ENCODE measurements at regions not wholly inside any gene's neighbourhood (a gene's known extent, or its start where the extent isn't known, plus 50 kb on each side); places are given as distances from the start of the nearest gene placed in this dataset.

DNA sequence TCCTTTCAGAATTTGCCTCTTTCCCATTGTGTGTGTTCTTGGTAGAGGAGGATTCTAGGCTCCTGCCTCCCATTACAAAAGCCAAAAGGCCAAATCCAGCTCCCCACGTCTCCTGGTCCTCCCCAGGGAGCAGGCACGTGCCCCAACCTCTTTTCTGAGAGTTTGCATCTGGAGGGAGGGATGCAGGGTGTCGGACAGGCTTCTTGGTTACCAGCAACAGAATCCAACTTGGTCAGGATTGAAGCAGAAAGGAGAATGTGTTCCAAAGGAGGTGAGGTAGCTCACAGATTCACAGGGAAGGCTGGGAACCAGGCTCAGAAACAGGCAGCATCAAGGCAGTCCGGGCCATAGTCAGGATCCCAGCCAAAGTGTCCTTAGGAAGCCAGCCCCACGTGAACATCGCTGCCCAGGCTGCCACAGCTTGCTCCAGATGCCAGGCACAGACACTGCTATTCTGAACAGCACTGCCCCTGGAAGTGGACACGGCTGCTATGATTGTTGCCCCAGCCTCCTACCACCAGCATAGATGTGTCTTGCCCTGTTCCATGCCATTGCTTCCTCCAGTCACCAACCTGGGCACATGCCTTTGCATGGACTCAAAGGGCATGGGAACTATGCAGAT, 264.2 kb upstream of the ZMIZ1 start:
- DNase-seq (ENCODE audit: low read depth): no peak

DNA sequence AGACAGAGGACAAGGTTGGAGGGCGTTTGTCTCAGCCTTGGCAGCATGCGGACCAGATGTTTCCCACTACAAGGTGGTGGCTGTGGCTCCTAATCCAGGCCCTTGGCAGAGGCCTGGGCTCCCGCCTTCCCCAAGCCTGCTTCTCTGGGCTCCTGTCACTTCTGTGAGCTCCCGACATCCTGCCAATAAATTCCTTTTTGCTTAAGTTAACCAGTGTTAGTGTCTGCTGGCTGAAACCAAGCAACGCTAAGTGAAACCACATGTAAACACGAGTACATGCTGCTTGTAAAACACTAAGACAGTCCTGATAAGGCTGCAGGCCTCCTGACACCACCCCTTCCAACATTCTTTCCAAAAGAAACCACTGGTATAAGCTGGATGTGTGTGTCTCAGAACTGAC, 263.6 kb upstream of the ZMIZ1 start:
- DNase-seq (ENCODE audit: low read depth): no peak

- DNase-seq (ENCODE audit: low read depth): no peak
These were observed 262.0 kb upstream of the ZMIZ1 start for GRCh38 chr10:78806681-78807221.

DNA sequence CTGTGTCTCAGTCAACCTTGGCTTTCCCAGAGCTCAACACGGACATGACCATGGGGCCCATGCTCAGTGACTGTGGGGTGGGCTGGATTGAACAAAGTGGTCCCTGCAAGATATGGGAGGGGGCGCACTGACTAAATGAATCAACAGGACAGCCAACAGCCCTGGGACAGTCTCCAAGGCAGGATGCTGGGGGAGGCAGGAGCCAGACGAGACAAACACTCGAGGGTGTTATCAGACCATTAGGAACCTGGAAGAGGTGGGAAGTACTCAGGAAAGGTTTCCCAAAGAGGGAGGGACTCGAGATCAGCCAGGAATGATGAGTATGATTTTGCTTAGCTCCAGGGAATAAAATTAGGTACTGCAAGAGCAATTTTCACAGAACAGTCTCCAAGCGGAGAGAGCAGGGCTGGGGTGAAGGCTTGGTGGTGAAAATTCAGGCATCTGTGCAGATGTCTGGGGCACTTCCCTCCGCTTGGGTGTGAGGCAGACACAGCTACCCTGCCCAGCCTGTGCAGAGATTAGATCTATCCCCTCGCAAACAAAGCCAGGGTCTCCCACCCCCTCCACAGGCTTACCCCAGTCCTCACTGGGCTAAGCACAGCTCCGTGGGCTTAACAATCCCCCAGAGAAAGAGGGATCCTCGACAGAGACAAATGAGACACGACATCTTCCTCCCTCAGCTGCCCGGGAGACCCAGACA, 261.1 kb upstream of the ZMIZ1 start:
- no peak for DNase-seq (ENCODE audit: low read depth)

GRCh38 chr10:78808286-78808685, 260.5 kb upstream of the ZMIZ1 start:
- no peak for DNase-seq (ENCODE audit: low read depth)

DNA sequence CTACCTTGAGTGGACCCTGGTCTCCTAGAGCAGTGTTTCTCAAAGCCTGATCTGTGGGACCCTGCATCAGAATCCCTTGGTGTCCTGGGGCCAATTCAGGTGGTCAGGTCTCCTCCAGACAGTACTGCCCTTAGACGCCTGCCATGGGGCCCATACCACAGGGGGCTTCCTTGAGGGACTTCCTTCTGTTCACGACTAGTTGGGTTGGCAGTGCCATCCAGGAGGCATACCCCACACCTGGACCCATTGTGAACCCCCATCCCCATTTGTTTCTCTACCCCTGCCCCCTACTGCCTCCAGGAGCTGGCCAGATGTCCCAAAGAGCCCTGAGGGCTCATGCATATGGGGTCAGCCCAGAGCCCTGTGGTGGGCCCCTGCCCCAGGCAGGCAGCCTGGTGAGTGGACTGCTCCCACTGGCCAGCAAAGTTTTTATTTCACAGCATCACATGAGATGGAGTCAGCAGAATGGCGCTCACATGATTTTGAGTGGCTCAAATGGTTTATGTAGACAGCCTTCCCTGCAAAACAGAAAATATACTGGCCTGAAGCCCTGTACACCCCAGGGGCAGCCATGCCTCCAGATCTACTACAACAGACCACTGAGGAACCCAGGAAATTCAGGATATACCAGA, 259.9 kb upstream of the ZMIZ1 start:
- DNase-seq (ENCODE audit: low read depth): no peak

GRCh38 chr10:78811174-78811573, 257.6 kb upstream of the ZMIZ1 start:
- no peak for DNase-seq (ENCODE audit: low read depth)

DNA sequence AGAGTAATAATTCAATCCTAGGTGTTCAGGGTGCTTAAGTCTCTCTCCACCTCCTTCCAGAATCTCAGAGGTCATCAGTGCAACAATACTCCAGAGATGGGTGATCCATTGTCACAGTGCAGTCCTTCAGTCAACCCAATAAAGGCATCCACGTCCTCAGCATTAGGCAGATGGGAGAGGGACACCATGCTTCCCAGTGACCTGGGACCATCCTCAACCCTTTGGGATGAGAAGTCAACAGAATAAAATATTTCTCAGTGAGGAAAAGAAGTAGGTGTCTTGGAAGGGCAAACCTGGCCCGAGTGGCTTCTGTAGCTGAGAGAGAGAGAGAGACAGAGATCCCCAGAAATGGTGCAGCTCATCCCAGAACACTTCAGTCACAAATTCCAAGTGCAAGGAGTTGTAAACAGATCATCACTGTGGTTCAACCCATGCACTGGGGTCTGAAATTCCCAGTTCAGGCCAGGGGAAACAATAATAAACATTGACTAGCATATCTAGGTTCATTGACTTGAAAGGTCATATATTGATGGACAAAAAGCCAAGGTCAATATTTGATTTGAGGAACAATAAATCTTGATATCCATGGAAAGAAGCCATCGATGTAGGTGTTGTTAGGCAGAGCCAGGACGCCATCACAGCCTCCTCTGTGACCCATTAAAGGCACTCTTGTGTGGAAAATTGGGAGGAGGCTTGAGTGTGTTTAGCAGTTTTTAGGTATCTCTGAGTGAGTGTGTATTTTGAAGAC, 256.0 kb upstream of the ZMIZ1 start:
- no peak for DNase-seq (ENCODE audit: low read depth)

DNA sequence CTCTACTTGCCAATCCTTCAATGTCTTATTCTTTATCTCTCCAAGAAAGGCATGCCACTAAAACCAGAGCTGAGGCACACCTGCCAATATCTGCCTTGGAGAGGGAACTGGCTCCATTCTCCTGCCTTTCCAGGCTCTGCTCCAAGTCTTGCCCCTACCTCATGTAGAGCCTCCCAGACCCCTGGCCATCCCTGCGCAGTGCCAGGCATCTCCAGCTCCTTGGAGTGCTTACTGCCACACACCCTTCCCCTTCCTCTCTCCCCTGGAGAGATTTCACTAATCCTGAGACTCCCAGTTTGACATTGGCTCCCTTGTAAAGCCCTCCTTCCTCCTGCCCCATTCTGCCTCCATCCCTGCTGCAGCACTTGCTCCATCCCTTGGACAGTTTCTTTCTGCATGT, 255.2 kb upstream of the ZMIZ1 start:
- no peak for DNase-seq (ENCODE audit: low read depth)

DNA sequence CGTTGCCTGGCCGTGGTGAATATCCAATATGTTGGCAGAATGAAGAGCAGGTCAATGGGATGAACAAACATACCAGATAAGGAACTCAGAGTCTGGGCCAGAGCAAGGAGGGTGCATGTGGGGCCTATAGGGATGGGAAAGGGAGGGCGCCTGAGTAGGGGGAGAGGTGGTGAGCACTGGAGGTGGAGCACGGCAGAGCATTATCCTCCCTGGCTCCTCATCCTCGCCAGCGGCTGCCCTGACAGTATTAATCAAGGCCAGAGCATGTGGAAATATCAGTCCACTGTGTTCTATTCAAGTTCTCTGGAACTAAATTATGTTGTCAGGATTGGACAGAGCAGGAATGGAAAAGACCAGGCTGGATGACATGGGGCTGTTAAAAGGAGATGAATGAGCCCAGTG, 254.8 kb upstream of the ZMIZ1 start:
- no peak for DNase-seq (ENCODE audit: low read depth)

- no peak for DNase-seq (ENCODE audit: low read depth)
These were observed 254.4 kb upstream of the ZMIZ1 start for GRCh38 chr10:78814407-78814806.

GRCh38 chr10:78815702-78816334, 252.9 kb upstream of the ZMIZ1 start:
- DNase-seq (ENCODE audit: low read depth): no peak

DNA sequence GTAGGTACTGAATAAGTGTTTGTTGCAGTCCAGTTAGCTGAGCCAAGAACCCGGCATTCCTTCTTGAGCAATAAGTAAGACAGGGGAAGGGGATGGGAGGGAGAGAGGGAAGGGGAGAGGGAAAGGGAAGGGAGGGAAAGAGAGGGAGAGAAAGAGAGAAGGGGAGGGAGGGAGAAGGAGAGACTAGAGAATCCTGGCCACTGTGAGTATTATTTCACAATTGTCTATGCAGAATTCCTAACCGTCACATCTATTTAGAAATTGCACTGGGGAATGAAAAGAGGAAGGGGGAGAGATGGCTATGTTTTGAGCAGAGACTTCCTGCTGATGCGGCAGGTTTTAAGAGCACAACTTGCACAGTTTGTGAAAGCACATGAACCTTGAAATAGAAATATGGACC, 251.4 kb upstream of the ZMIZ1 start:
- DNase-seq (ENCODE audit: low read depth): no peak

DNA sequence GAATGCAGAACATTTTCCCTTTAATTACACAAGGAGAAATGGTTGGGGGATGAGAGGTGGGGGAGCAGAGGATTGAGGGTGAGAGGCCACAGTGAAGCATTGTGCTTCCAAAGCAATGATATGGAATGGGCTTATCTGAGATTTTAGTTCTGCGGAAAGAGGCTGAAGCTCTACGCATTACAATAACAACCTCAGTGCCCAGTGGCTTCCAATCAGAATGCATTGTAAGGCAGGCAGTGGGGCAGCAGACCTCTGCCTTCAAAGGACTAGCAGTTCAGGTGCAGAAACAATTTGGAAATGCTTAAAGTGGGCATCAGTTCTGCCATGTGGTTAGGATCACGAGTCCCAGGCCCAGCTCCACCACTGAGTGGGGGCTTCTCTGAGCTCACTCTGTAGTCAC, 251.0 kb upstream of the ZMIZ1 start:
- DNase-seq (ENCODE audit: low read depth): no peak

DNA sequence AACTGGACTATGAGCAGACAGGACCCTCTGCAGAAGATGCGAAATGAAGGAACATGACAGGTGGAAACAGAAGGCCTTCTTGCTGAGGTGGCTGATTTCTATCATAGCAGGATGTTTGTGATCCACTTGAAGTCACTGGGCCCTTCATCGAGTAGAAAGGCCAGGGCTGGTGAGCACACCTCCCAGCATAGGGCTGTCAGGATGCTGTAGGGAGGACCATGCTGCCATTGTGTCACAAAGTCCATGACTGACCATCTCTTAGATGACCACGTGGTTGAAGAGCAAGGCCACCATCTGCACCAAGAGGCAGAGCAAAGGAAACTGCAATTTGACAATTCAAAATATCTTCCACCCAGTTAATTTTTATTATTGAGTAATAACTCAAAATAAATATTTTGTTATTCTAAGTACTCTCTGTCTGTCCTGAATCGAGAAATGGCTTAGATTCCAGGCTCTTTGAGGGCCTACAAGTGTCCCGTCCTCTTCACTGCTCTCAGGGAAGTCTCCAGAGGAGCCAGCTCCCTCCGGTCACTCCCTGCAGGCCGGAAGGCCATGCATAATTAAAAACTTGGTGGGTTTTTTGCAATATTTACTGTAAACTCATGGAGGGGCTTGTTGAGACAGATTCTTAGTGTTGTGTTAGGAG, 249.3 kb upstream of the ZMIZ1 start:
- DNase-seq (ENCODE audit: low read depth): no peak

DNA sequence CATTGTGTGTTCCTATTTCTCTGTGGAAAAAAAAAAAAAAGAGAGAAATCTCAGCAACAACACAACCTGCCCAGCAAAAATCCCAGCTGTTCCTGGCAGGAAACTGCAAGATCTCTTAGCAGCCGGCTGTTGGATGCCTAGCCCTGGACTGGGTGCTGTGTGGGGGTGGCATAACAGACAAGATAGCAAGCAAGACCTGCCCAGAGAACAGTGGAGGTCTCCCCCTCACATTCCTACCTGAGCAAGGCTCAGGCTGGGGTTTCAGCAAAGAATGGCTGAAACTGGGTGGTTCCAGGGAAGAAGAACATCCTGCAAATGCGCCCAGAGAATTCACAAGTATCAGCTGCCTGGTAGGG, 248.8 kb upstream of the ZMIZ1 start:
- no peak for DNase-seq (ENCODE audit: low read depth)

- DNase-seq (ENCODE audit: low read depth): no peak
These were observed 247.7 kb upstream of the ZMIZ1 start for GRCh38 chr10:78821052-78821451.

DNA sequence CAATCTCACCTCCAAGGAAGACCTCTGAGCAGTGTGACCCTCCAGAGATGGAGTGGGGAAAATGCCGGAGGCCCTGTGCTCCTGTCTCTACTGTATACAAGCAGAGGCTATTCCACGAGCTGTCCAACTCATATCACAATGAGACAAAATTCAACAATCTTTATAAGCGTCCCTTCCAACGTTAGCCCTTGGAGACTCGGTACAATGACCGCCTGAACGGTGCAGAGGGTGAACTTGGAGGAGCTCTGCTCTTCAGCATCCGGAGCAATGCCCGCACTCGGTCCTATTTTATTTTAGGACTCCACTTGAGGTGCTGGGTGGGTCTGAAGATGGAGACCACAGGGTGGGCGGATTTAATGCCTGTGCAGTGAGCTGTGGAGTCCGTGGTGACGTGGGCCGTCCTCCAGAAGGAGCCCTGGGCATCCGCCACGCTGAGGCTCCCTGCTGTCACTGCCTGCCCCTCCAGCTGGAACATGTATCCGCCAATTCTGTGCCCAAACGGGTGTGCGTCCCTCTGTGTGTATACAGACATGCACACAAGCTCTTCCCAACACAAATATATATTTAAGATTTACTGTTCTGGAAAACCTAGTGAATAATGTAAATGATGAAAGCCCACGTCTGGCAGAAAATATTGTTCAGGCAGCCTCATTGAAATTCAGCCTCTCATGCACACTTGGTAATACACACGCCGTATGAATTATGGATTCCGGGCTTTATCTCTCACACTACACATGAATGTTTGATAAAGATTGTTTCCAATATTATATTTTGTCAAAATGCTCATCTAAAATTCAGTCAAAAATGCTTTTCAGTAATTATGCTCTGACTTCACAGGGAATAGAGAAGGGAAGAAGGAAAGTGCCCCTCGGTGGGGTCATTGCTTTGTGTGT, 239.9 kb upstream of the ZMIZ1 start:
- DNase-seq (ENCODE audit: low read depth): no peak

DNA sequence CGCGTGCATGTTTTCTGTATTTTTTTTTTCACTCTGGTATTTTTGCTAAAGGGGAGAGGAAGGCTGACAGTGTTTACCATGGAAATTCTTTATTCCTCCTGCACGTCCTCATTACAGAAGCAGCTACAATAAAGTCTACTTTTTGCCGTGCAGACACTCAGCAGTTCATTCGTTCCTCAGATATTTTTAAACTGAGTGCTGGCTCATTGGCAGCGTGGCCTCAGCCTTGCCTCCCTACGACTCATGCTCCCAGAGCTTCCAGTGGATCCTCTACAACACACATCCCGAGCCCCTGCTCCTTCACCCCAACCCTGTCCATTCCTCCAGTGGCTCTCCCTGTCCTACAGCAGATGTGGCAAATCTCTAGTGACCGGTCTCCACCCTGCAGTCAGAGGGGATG, 239.2 kb upstream of the ZMIZ1 start:
- no peak for DNase-seq (ENCODE audit: low read depth)

DNA sequence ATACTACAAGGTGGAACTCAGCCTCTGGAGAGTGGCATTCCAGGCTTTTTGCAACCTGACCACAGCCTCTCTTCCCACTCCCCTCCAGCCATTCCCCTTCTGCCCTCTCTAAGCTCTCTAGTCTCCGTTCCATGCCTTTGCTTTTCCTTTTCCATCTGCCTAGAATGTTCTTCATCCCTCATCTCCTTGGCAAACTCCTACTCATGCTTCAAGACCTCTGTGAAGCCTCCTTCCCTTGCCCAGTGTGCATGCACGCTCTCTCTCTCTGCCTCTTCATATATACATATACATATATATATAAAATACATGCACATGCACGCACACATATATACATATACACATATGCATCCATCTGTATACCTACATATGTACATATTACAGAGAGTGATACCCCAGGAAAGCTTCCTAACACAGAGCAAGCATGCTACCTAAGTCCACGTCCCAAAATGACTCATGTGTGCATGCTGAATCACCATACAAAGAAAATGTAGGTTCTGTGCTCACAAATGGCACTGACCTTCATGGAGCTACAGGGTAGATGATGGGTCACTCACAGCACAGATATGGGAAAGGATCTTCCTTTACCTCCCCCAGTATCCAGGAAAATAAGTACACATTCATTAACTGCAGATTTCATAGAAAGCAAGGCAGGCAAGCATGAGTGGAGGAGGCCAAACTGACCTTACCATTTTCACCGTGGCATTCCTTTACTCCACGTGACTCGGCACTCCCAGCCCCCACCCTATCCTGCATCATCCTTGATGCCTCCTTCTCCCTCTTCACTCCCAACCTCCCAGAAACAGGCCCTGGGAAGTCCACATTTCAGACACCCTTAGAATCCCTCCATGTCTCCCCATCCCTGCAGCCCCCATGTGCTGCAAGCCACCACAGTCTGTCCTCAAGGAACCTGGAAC, 238.4 kb upstream of the ZMIZ1 start:
- no peak for DNase-seq (ENCODE audit: low read depth)

Data from stimulated activated CD8-positive, alpha-beta memory T cell treated with anti-CD3 and anti-CD28 coated beads, Interleukin-12 subunit alpha, Interleukin-12 subunit beta, amount 100 ng/mL, for 4 hours (primary cell).